Smooth muscle cell (in vitro differentiated cells): ENCODE measurements at regions not wholly inside any gene's neighbourhood (a gene's known extent, or its start where the extent isn't known, plus 50 kb on each side); places are given as distances from the start of the nearest gene placed in this dataset.

ENCODE experiments used
- DNase-seq: peaks from one replicate; lab custom pipeline; 2025; ENCODE audit not compliant: unreplicated experiment; lab: John Stamatoyannopoulos, UW
- H2AFZ ChIP-seq: fragments of 200-600 bp; sonication (generic); 2 replicates; pipeline ENCODE4 v1.6.0; 2016; ENCODE audit warnings: antibody characterized with exemption, low read depth, mild to moderate bottlenecking
- H3F3A ChIP-seq: fragments of 200-600 bp; sonication (generic); 2 replicates; pipeline ENCODE4 v1.6.0; 2017; ENCODE audit warnings: antibody characterized with exemption, low read depth
- H3K27ac ChIP-seq: fragments of 200-600 bp; sonication (generic); 2 replicates; pipeline ENCODE4 v1.5.1; 2016; ENCODE audit warnings: low read depth, mild to moderate bottlenecking
- H3K27me3 ChIP-seq: fragments of 200-600 bp; sonication (generic); 2 replicates; pipeline ENCODE4 v1.6.1; 2016; ENCODE audit warnings: low read depth, mild to moderate bottlenecking
- H3K36me3 ChIP-seq: fragments of 200-600 bp; sonication (generic); 2 replicates; pipeline ENCODE4 v1.5.1; 2016; ENCODE audit warnings: low read depth
- H3K4me1 ChIP-seq: fragments of 200-600 bp; sonication (generic); 2 replicates; pipeline ENCODE4 v1.5.1; 2016; ENCODE audit warnings: low read depth
- H3K4me2 ChIP-seq: fragments of 200-600 bp; sonication (generic); 2 replicates; pipeline ENCODE4 v1.6.0; 2016; ENCODE audit warnings: mild to moderate bottlenecking
- H3K4me3 ChIP-seq: fragments of 200-600 bp; sonication (generic); 2 replicates; pipeline ENCODE4 v1.5.1; 2016; ENCODE audit warnings: mild to moderate bottlenecking
- H3K79me2 ChIP-seq: fragments of 200-600 bp; sonication (generic); 2 replicates; pipeline ENCODE4 v1.6.0; 2016; ENCODE audit warnings: low read depth, mild to moderate bottlenecking
- H3K9ac ChIP-seq: fragments of 200-600 bp; sonication (generic); 2 replicates; pipeline ENCODE4 v1.6.0; 2016; ENCODE audit warnings: low read depth
- H3K9me3 ChIP-seq: fragments of 200-600 bp; sonication (generic); replicated peaks from 2 replicates; pipeline ENCODE4 v1.5.1; 2016; ENCODE audit warnings: low read depth
- H4K20me1 ChIP-seq: fragments of 200-600 bp; sonication (generic); 2 replicates; pipeline ENCODE4 v1.6.0; 2016; ENCODE audit warnings: low read depth
- CTCF ChIP-seq: fragments of 200-600 bp; sonication (generic); IDR thresholded peaks from 2 replicates; pipeline ENCODE4 v1.5.1; 2017; ENCODE audit warnings: borderline replicate concordance, mild to moderate bottlenecking, antibody characterized with exemption; ENCODE audit not compliant: insufficient read depth, poor library complexity, severe bottlenecking
- WGBS: methylation state at CpG from one replicate; pipeline ENCODE4 v1.1.7; 2016; ENCODE audit warnings: low lambda C conversion rate; 5-methylcytosine and 5-hydroxymethylcytosine counted together

GRCh38 chr18:27778441-27778840 lies 398.5 kb downstream of the CDH2 start:
- H3K9ac ChIP-seq = no peak overlapping the region
- H4K20me1 ChIP-seq = no peaks in the 10 kb centered on the region
- H3K9me3 ChIP-seq = no peaks in the 10 kb centered on the region
- H3K27ac ChIP-seq = no peak overlapping the region
- no peaks in the 10 kb centered on the region for H3K79me2 ChIP-seq
- peak; percentile 25 for TF ChIP-seq CTCF
- H3K27me3 ChIP-seq = no peaks in the 10 kb centered on the region
- no peak overlapping the region for H3K4me3 ChIP-seq
- WGBS = 13% methylated on average over 2 of the region's 2 CpGs
- H2AFZ ChIP-seq = no peak overlapping the region
- no peaks in the 10 kb centered on the region for H3F3A ChIP-seq
- H3K4me1 ChIP-seq = peaks cover 16% of the 10 kb centered on the region
- no peak overlapping the region for H3K4me2 ChIP-seq
- DNase-seq = no peak
- H3K36me3 ChIP-seq = no peaks in the 10 kb centered on the region

GRCh38 chr18:27772081-27772480 lies 404.8 kb downstream of the CDH2 start:
- H3K4me2 ChIP-seq = no peak overlapping the region
- no peaks in the 10 kb centered on the region for H3K9me3 ChIP-seq
- no peak for TF ChIP-seq CTCF
- H3K4me3 ChIP-seq = no peak overlapping the region
- no peaks in the 10 kb centered on the region for H3K4me1 ChIP-seq
- H3F3A ChIP-seq = no peaks in the 10 kb centered on the region
- H3K27ac ChIP-seq = no peak overlapping the region
- DNase-seq = no peak
- H3K79me2 ChIP-seq = no peaks in the 10 kb centered on the region
- no peaks in the 10 kb centered on the region for H4K20me1 ChIP-seq
- WGBS = 75% methylated on average over 5 of the region's 5 CpGs
- peaks cover 9% of the 10 kb centered on the region for H3K27me3 ChIP-seq
- H2AFZ ChIP-seq = no peak overlapping the region
- no peak overlapping the region for H3K9ac ChIP-seq
- no peaks in the 10 kb centered on the region for H3K36me3 ChIP-seq

- H4K20me1 ChIP-seq = no peaks in the 10 kb centered on the region
- no peaks in the 10 kb centered on the region for H3K36me3 ChIP-seq
- H3F3A ChIP-seq = no peaks in the 10 kb centered on the region
- no peak overlapping the region for H3K4me2 ChIP-seq
- H3K27me3 ChIP-seq = peaks cover 9% of the 10 kb centered on the region
- H3K27ac ChIP-seq = no peak overlapping the region
- no peak overlapping the region for H3K4me3 ChIP-seq
- no peaks in the 10 kb centered on the region for H3K79me2 ChIP-seq
- no peak for DNase-seq
- no peaks in the 10 kb centered on the region for H3K9me3 ChIP-seq
- H3K4me1 ChIP-seq = no peaks in the 10 kb centered on the region
- H2AFZ ChIP-seq = no peak overlapping the region
- no peak for TF ChIP-seq CTCF
- no peak overlapping the region for H3K9ac ChIP-seq
Measured at GRCh38 chr18:27771571-27771970, 405.4 kb downstream of the CDH2 start.

- no peaks in the 10 kb centered on the region for H4K20me1 ChIP-seq
- H3K9me3 ChIP-seq = no peaks in the 10 kb centered on the region
- no peaks in the 10 kb centered on the region for H3K36me3 ChIP-seq
- TF ChIP-seq CTCF = no peak
- H3K9ac ChIP-seq = no peak overlapping the region
- H2AFZ ChIP-seq = no peak overlapping the region
- H3K27ac ChIP-seq = no peak overlapping the region
- H3K4me3 ChIP-seq = no peak overlapping the region
- no peaks in the 10 kb centered on the region for H3K4me1 ChIP-seq
- H3F3A ChIP-seq = no peaks in the 10 kb centered on the region
- no peaks in the 10 kb centered on the region for H3K79me2 ChIP-seq
- no peak overlapping the region for H3K4me2 ChIP-seq
- no peak for DNase-seq
- WGBS = 75% methylated on average over 1 of the region's 1 CpG
- peaks cover 9% of the 10 kb centered on the region for H3K27me3 ChIP-seq
Measured at GRCh38 chr18:27769152-27769551, 407.8 kb downstream of the CDH2 start.
